ENCODE measurements at regions not wholly inside any gene's neighbourhood (a gene's known extent, or its start where the extent isn't known, plus 50 kb on each side); places are given as distances from the start of the nearest gene placed in this dataset.

- DNase-seq (ENCODE audit: extremely low read depth, low read depth), result no peak
Observed at GRCh38 chr2:120453635-120453998, 107.7 kb downstream of the INHBB start.

- DNase-seq (ENCODE audit: extremely low read depth, low read depth), result no peak
Observed at GRCh38 chr2:120454654-120455385, 108.9 kb downstream of the INHBB start.

GRCh38 chr2:120455390-120455789, 109.5 kb downstream of the INHBB start:
- no peak for DNase-seq (ENCODE audit: extremely low read depth, low read depth)

- DNase-seq (ENCODE audit: extremely low read depth, low read depth), result no peak
Observed at GRCh38 chr2:120456867-120457266, 110.9 kb downstream of the INHBB start.

GRCh38 chr2:120460511-120460910, 114.6 kb downstream of the INHBB start:
- DNase-seq (ENCODE audit: extremely low read depth, low read depth), result no peak

- DNase-seq (ENCODE audit: extremely low read depth, low read depth), result no peak
Observed at GRCh38 chr2:120461092-120461491, 115.2 kb downstream of the INHBB start.

- DNase-seq (ENCODE audit: extremely low read depth, low read depth), result no peak
Observed at GRCh38 chr2:120461546-120462537, 115.9 kb downstream of the INHBB start.

- no peak for DNase-seq (ENCODE audit: extremely low read depth, low read depth)
Observed at GRCh38 chr2:120463527-120463926, 117.6 kb downstream of the INHBB start.

GRCh38 chr2:120463996-120464395, 118.1 kb downstream of the INHBB start:
- DNase-seq (ENCODE audit: extremely low read depth, low read depth), result no peak

- DNase-seq (ENCODE audit: extremely low read depth, low read depth), result no peak
Observed at GRCh38 chr2:120464448-120464931, 118.6 kb downstream of the INHBB start.

- no peak for DNase-seq (ENCODE audit: extremely low read depth, low read depth)
Observed at GRCh38 chr2:120465012-120465700, 119.2 kb downstream of the INHBB start.

- no peak for DNase-seq (ENCODE audit: extremely low read depth, low read depth)
Observed at GRCh38 chr2:120465701-120465988, 119.7 kb downstream of the INHBB start.

GRCh38 chr2:120465989-120466703, 120.2 kb downstream of the INHBB start:
- no peak for DNase-seq (ENCODE audit: extremely low read depth, low read depth)

GRCh38 chr2:120466704-120467054, 120.7 kb downstream of the INHBB start:
- no peak for DNase-seq (ENCODE audit: extremely low read depth, low read depth)

- no peak for DNase-seq (ENCODE audit: extremely low read depth, low read depth)
Observed at GRCh38 chr2:120468136-120468535, 122.2 kb downstream of the INHBB start.

GRCh38 chr2:120469426-120469825, 123.5 kb downstream of the INHBB start:
- no peak for DNase-seq (ENCODE audit: extremely low read depth, low read depth)

GRCh38 chr2:120470041-120470965, 124.4 kb downstream of the INHBB start:
- DNase-seq (ENCODE audit: extremely low read depth, low read depth), result no peak

- DNase-seq (ENCODE audit: extremely low read depth, low read depth), result no peak
Observed at GRCh38 chr2:120471166-120471565, 125.2 kb downstream of the INHBB start.

- DNase-seq (ENCODE audit: extremely low read depth, low read depth), result no peak
Observed at GRCh38 chr2:120472031-120472430, 126.1 kb downstream of the INHBB start.

GRCh38 chr2:120472891-120473309, 127.0 kb downstream of the INHBB start:
- no peak for DNase-seq (ENCODE audit: extremely low read depth, low read depth)

Data from NCI-H460 (cell line).